ENCODE measurements at regions not wholly inside any gene's neighbourhood (a gene's known extent, or its start where the extent isn't known, plus 50 kb on each side); places are given as distances from the start of the nearest gene placed in this dataset.

GRCh38 chr12:93050026-93050747 lies 121.1 kb upstream of the EEA1 start:
- Histone ChIP-seq H3K27ac (peak overlapping the region in 1 of 2 donors; percentile 13), H3K9me3 (no peaks in the 10 kb centered on the region), H3K4me3 (no peak overlapping the region), H3K4me1 (peaks cover 0 to 7% of the 10 kb centered on the region in 2 donors), H3K36me3 (no peaks in the 10 kb centered on the region), H3K27me3 (no peaks in the 10 kb centered on the region)
- DNase-seq (ENCODE audit: low spot score in 2 of 2) = no peak
- intact Hi-C loops (cut with DNase I) = no loop called here
- no peak for TF ChIP-seq CTCF (IDR thresholded peaks at IDR 0.05)

- Histone ChIP-seq H3K27me3 (no peaks in the 10 kb centered on the region), H3K36me3 (no peaks in the 10 kb centered on the region), H3K4me3 (no peak overlapping the region), H3K9me3 (no peaks in the 10 kb centered on the region), H3K27ac (no peak overlapping the region), H3K4me1 (peaks cover 0 to 7% of the 10 kb centered on the region in 2 donors)
- DNase-seq (ENCODE audit: low spot score in 2 of 2) = no peak
- intact Hi-C loops (cut with DNase I) = no loop called here
- TF ChIP-seq CTCF (IDR thresholded peaks at IDR 0.05) = no peak
Observed at GRCh38 chr12:93050748-93051081, 121.6 kb upstream of the EEA1 start.

- no peaks in the 10 kb centered on the region for H3K36me3 ChIP-seq
- H3K27ac ChIP-seq = no peak overlapping the region
- no peaks in the 10 kb centered on the region for H3K9me3 ChIP-seq
- no peak for DNase-seq (ENCODE audit: low spot score in 2 of 2)
- H3K27me3 ChIP-seq = no peaks in the 10 kb centered on the region
- peaks cover 0 to 7% of the 10 kb centered on the region in 2 donors for H3K4me1 ChIP-seq
- no peak for TF ChIP-seq CTCF (IDR thresholded peaks at IDR 0.05)
- intact Hi-C loops (cut with DNase I) = no loop called here
- H3K4me3 ChIP-seq = no peak overlapping the region
Observed at GRCh38 chr12:93054021-93054420, 124.9 kb upstream of the EEA1 start.

GRCh38 chr12:93055221-93055620 lies 126.1 kb upstream of the EEA1 start:
- no peak for DNase-seq (ENCODE audit: low spot score in 2 of 2)
- Histone ChIP-seq H3K27me3 (no peaks in the 10 kb centered on the region), H3K27ac (no peak overlapping the region), H3K9me3 (no peaks in the 10 kb centered on the region), H3K36me3 (no peaks in the 10 kb centered on the region), H3K4me1 (peaks cover 0 to 2% of the 10 kb centered on the region in 2 donors), H3K4me3 (no peak overlapping the region)
- TF ChIP-seq CTCF (IDR thresholded peaks at IDR 0.05) = no peak
- intact Hi-C loops (cut with DNase I) = no loop called here

- Histone ChIP-seq H3K27ac (no peak overlapping the region), H3K4me1 (peaks cover 0 to 12% of the 10 kb centered on the region in 2 donors), H3K27me3 (no peaks in the 10 kb centered on the region), H3K9me3 (no peaks in the 10 kb centered on the region), H3K36me3 (no peaks in the 10 kb centered on the region), H3K4me3 (no peak overlapping the region)
- no peak for DNase-seq (ENCODE audit: low spot score in 2 of 2)
- TF ChIP-seq CTCF (IDR thresholded peaks at IDR 0.05) = no peak
- intact Hi-C loops (cut with DNase I) = no loop called here
Observed at GRCh38 chr12:93056971-93057535, 128.0 kb upstream of the EEA1 start.
